ENCODE measurements at regions not wholly inside any gene's neighbourhood (a gene's known extent, or its start where the extent isn't known, plus 50 kb on each side); places are given as distances from the start of the nearest gene placed in this dataset.

DNA sequence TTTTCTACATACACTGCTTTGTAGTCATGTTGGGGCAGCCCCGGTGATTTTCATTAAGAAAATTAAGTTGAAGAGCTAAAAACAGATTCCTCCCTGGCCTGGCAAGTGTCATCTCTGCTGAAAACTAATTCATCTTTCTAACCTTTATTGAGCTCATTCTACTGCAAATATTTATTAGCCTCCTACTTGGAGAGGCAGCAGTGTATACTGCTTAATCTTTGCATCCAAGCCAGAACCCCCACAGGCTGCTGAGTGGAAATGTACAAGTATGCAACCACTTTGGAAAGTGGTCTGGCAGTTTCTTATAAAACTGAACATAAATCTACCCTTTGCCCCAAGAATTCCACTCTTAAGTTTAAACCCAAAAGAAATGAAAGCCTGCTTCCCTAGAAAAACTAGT is 223.4 kb downstream of the DRD1 start:
- no peak for DNase-seq (ENCODE audit: low read depth)
- TF ChIP-seq, protein P1, sequence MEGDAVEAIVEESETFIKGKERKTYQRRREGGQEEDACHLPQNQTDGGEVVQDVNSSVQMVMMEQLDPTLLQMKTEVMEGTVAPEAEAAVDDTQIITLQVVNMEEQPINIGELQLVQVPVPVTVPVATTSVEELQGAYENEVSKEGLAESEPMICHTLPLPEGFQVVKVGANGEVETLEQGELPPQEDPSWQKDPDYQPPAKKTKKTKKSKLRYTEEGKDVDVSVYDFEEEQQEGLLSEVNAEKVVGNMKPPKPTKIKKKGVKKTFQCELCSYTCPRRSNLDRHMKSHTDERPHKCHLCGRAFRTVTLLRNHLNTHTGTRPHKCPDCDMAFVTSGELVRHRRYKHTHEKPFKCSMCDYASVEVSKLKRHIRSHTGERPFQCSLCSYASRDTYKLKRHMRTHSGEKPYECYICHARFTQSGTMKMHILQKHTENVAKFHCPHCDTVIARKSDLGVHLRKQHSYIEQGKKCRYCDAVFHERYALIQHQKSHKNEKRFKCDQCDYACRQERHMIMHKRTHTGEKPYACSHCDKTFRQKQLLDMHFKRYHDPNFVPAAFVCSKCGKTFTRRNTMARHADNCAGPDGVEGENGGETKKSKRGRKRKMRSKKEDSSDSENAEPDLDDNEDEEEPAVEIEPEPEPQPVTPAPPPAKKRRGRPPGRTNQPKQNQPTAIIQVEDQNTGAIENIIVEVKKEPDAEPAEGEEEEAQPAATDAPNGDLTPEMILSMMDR (IDR thresholded peaks at IDR 0.05; ENCODE audit: control insufficient read depth, insufficient read depth, low read depth, low read length, missing control alignments) = no peak

GRCh38 chr5:175219366-175219765 is 224.6 kb downstream of the DRD1 start:
- TF ChIP-seq, protein P1 (IDR thresholded peaks at IDR 0.05; ENCODE audit: control insufficient read depth, insufficient read depth, low read depth, low read length, missing control alignments) = no peak
- DNase-seq (ENCODE audit: low read depth) = peak; percentile 27
- no peak overlapping the region for H3K4me3 ChIP-seq (ENCODE audit: control insufficient read depth, low read depth, low read length)

More for the DNA sequence above, 223.4 kb downstream of the DRD1 start:
- no peak overlapping the region for H3K4me3 ChIP-seq (ENCODE audit: control insufficient read depth, low read depth, low read length)

DNA sequence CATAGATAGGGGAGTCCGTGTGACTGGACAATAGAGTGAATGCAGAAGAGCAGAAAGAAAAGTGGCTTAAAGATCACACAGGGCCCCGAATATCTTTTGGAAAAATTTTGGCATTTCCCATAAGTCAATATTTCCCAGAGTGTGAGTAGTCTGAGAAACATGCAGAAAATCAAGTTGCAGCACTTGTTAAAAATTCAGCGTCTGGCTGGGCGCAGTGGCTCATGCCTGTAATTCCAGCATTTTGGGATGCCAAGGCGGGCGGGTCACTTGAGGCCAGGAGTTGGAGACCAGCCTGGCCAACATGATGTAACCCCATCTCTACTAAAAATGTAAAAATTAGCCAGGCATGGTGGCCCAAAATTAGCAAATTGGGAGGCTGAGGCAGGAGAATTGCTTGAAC is 227.0 kb downstream of the DRD1 start:
- TF ChIP-seq, protein P1 (IDR thresholded peaks at IDR 0.05; ENCODE audit: control insufficient read depth, insufficient read depth, low read depth, low read length, missing control alignments) = no peak
- DNase-seq (ENCODE audit: low read depth) = peak; percentile 83
- H3K4me3 ChIP-seq (ENCODE audit: control insufficient read depth, low read depth, low read length) = no peak overlapping the region

DNA sequence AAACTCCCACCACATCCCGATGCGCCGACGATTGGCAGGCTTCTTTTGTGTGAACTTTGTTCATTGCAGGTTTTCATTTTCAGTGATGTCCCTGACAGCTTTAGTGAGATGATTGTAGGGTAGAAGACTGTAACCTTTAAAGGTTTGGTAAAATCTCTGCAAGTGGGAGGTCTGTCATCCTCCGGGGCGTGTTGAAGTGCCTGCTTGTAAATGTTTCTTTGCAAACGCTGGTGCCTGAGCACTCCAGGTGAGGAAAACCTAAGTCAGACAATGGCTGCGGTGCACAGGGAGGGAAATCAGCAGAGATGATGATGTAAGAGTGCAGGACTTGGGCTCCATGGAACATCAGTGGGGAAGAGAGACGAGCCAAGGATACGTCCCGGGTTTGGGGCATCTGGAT is 228.1 kb downstream of the DRD1 start:
- TF ChIP-seq, protein P1 (IDR thresholded peaks at IDR 0.05; ENCODE audit: control insufficient read depth, insufficient read depth, low read depth, low read length, missing control alignments) = no peak
- H3K4me3 ChIP-seq (ENCODE audit: control insufficient read depth, low read depth, low read length) = no peak overlapping the region
- no peak for DNase-seq (ENCODE audit: low read depth)

GRCh38 chr5:175214152-175214551 is 229.8 kb downstream of the DRD1 start:
- peak; percentile 91 for DNase-seq (ENCODE audit: low read depth)
- TF ChIP-seq, protein P1 (IDR thresholded peaks at IDR 0.05; ENCODE audit: control insufficient read depth, insufficient read depth, low read depth, low read length, missing control alignments) = no peak
- no peak overlapping the region for H3K4me3 ChIP-seq (ENCODE audit: control insufficient read depth, low read depth, low read length)

GRCh38 chr5:175211956-175212756 is 231.8 kb downstream of the DRD1 start:
- no peak overlapping the region for H3K4me3 ChIP-seq (ENCODE audit: control insufficient read depth, low read depth, low read length)
- DNase-seq (ENCODE audit: low read depth) = no peak
- TF ChIP-seq, protein P1 (IDR thresholded peaks at IDR 0.05; ENCODE audit: control insufficient read depth, insufficient read depth, low read depth, low read length, missing control alignments) = no peak

All from AG09309 (cell line).